HCEC 1CT (cell line): ENCODE measurements at regions not wholly inside any gene's neighbourhood (a gene's known extent, or its start where the extent isn't known, plus 50 kb on each side); places are given as distances from the start of the nearest gene placed in this dataset.
"Not testable (repeated sequence)": the region's sequence is repeated elsewhere in the genome, so short reads cannot be mapped to it uniquely, and the experiment has no call there.

Experiments used
- DNase-seq: peaks from one replicate; pipeline ENCODE4 v3.0.0-alpha.2; 2017

- no peak for DNase-seq
Observed at GRCh38 chr1:221541296-221541695, 200.6 kb downstream of the DUSP10 start.

- peak; percentile 36 for DNase-seq
Observed at GRCh38 chr1:221543529-221544120, 198.3 kb downstream of the DUSP10 start.

GRCh38 chr1:221548942-221549341, 192.9 kb downstream of the DUSP10 start:
- DNase-seq = no peak

GRCh38 chr1:221549815-221550214, 192.1 kb downstream of the DUSP10 start:
- DNase-seq = no peak

- not testable (repeated sequence) for DNase-seq
Observed at GRCh38 chr1:221552792-221553191, 189.1 kb downstream of the DUSP10 start.

GRCh38 chr1:221555689-221556433, 186.0 kb downstream of the DUSP10 start:
- DNase-seq = no peak

- no peak for DNase-seq
Observed at GRCh38 chr1:221556435-221556834, 185.5 kb downstream of the DUSP10 start.

GRCh38 chr1:221557013-221557412, 184.9 kb downstream of the DUSP10 start:
- no peak for DNase-seq

GRCh38 chr1:221558396-221558795, 183.5 kb downstream of the DUSP10 start:
- no peak for DNase-seq

GRCh38 chr1:221559911-221560310, 182.0 kb downstream of the DUSP10 start:
- DNase-seq = no peak

GRCh38 chr1:221562542-221563475, 179.1 kb downstream of the DUSP10 start:
- DNase-seq = no peak

- no peak for DNase-seq
Observed at GRCh38 chr1:221563476-221563921, 178.4 kb downstream of the DUSP10 start.

- no peak for DNase-seq
Observed at GRCh38 chr1:221564891-221565290, 177.0 kb downstream of the DUSP10 start.

GRCh38 chr1:221565711-221566110, 176.2 kb downstream of the DUSP10 start:
- DNase-seq = no peak

GRCh38 chr1:221567859-221568507, 173.9 kb downstream of the DUSP10 start:
- no peak for DNase-seq

GRCh38 chr1:221573756-221574155, 168.1 kb downstream of the DUSP10 start:
- no peak for DNase-seq

GRCh38 chr1:221574529-221574928, 167.4 kb downstream of the DUSP10 start:
- peak; percentile 52 for DNase-seq

GRCh38 chr1:221575605-221576004, 166.3 kb downstream of the DUSP10 start:
- DNase-seq = no peak

- peak; percentile 91 for DNase-seq
Observed at GRCh38 chr1:221576268-221576667, 165.6 kb downstream of the DUSP10 start.

- no peak for DNase-seq
Observed at GRCh38 chr1:221583465-221583864, 158.4 kb downstream of the DUSP10 start.

- not testable (repeated sequence) for DNase-seq
Observed at GRCh38 chr1:221587013-221587412, 154.9 kb downstream of the DUSP10 start.

GRCh38 chr1:221591250-221591649, 150.6 kb downstream of the DUSP10 start:
- DNase-seq = not testable (repeated sequence)

- no peak for DNase-seq
Observed at GRCh38 chr1:221594576-221594975, 147.3 kb downstream of the DUSP10 start.
